Frontal cortex (tissue), 3 donors: ENCODE measurements at regions not wholly inside any gene's neighbourhood (a gene's known extent, or its start where the extent isn't known, plus 50 kb on each side); places are given as distances from the start of the nearest gene placed in this dataset.
"Not testable (repeated sequence)": the region's sequence is repeated elsewhere in the genome, so short reads cannot be mapped to it uniquely, and the experiment has no call there.

Experiments
- DNase-seq, 2 donors: peaks; one replicate each; pipeline ENCODE4 v3.0.0; 2012; ENCODE audit warnings: low spot score in 2 of 2
- FAIRE-seq: peaks from 2 replicates; lab custom pipeline; 2012; peaks lifted over from hg19 to GRCh38; lab: Jason Lieb, UNC
- donor health status: control.
- donor health status: control.
- donor health status: control.

- DNase-seq (no peak), FAIRE-seq (no peak)
Observed at GRCh38 chr13:84590663-84591062, 708.4 kb upstream of the SLITRK1 start.

GRCh38 chr13:84588023-84588422 is 705.7 kb upstream of the SLITRK1 start:
- FAIRE-seq (no peak), DNase-seq (no peak)

- DNase-seq, FAIRE-seq: not testable (repeated sequence)
Observed at GRCh38 chr13:84579901-84580300, 697.6 kb upstream of the SLITRK1 start.

GRCh38 chr13:84574851-84575250 is 692.6 kb upstream of the SLITRK1 start:
- peak; percentile 71 for FAIRE-seq
- no peak for DNase-seq

- no peak for FAIRE-seq
Observed at GRCh38 chr13:84571264-84571663, 689.0 kb upstream of the SLITRK1 start.

GRCh38 chr13:84570831-84571230 is 688.6 kb upstream of the SLITRK1 start:
- DNase-seq (no peak), FAIRE-seq (no peak)

More at GRCh38 chr13:84571264-84571663, 689.0 kb upstream of the SLITRK1 start:
- DNase-seq = no peak

GRCh38 chr13:84569366-84569765 is 687.1 kb upstream of the SLITRK1 start:
- DNase-seq (no peak), FAIRE-seq (no peak)

GRCh38 chr13:84567848-84568247 is 685.6 kb upstream of the SLITRK1 start:
- DNase-seq (no peak), FAIRE-seq (no peak)

GRCh38 chr13:84566780-84567179 is 684.5 kb upstream of the SLITRK1 start:
- DNase-seq (no peak), FAIRE-seq (no peak)

- FAIRE-seq (no peak), DNase-seq (no peak)
Observed at GRCh38 chr13:84563611-84564010, 681.3 kb upstream of the SLITRK1 start.

GRCh38 chr13:84553227-84553626 is 671.0 kb upstream of the SLITRK1 start:
- FAIRE-seq = no peak

GRCh38 chr13:84543962-84544361 is 661.7 kb upstream of the SLITRK1 start:
- DNase-seq (no peak), FAIRE-seq (no peak)

More at GRCh38 chr13:84553227-84553626, 671.0 kb upstream of the SLITRK1 start:
- no peak for DNase-seq

GRCh38 chr13:84542348-84542747 is 660.1 kb upstream of the SLITRK1 start:
- FAIRE-seq (no peak), DNase-seq (no peak)

- DNase-seq = no peak
- FAIRE-seq = no peak
Observed at GRCh38 chr13:84536906-84537305, 654.6 kb upstream of the SLITRK1 start.

- DNase-seq (no peak), FAIRE-seq (no peak)
Observed at GRCh38 chr13:84528408-84529070, 646.3 kb upstream of the SLITRK1 start.

- no peak for FAIRE-seq
- DNase-seq = no peak
Observed at GRCh38 chr13:84525865-84526264, 643.6 kb upstream of the SLITRK1 start.

GRCh38 chr13:84524586-84524985 is 642.3 kb upstream of the SLITRK1 start:
- no peak for DNase-seq
- no peak for FAIRE-seq

GRCh38 chr13:84500016-84500415 is 617.7 kb upstream of the SLITRK1 start:
- DNase-seq (no peak), FAIRE-seq (no peak)

- FAIRE-seq (no peak), DNase-seq (no peak)
Observed at GRCh38 chr13:84497613-84498012, 615.3 kb upstream of the SLITRK1 start.

GRCh38 chr13:84491952-84492351 is 609.7 kb upstream of the SLITRK1 start:
- DNase-seq = no peak
- FAIRE-seq = no peak

- no peak for FAIRE-seq
Observed at GRCh38 chr13:84487752-84488151, 605.5 kb upstream of the SLITRK1 start.

GRCh38 chr13:84481958-84482357 is 599.7 kb upstream of the SLITRK1 start:
- no peak for FAIRE-seq
- no peak for DNase-seq

More at GRCh38 chr13:84487752-84488151, 605.5 kb upstream of the SLITRK1 start:
- DNase-seq = no peak
